ENCODE measurements at regions not wholly inside any gene's neighbourhood (a gene's known extent, or its start where the extent isn't known, plus 50 kb on each side); places are given as distances from the start of the nearest gene placed in this dataset.

DNA sequence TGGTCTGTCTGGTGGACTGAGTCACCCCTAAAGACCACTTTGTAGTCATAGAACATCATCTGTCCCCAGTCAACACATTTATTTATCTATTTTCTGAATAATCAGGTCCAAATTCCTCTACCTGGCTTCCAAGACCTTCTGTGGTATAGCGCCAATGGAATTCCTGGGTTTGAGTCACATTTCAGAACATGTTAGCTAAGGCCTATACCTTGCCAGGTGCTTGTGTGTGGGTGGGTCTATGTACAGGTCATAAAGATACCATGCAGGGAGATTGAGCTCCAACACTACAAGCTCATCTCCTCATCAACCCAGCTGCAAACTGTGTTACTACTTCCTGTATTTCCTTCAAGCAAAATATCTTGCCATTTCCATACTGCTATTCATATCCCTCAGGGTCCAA is 113.3 kb downstream of the TRAPPC11 start:
- H3K4me2 ChIP-seq (ENCODE audit: low read length): no peak overlapping the region
- H3K4me1 ChIP-seq (ENCODE audit: control insufficient read depth in 1 of 2, insufficient read depth in 2 of 2, low read length in 2 of 2): no peaks in the 10 kb centered on the region
- no peaks in the 10 kb centered on the region for H3K36me3 ChIP-seq (ENCODE audit: control insufficient read depth in 1 of 2, insufficient read depth in 2 of 2, low read length in 2 of 2)
- H3K14ac ChIP-seq (ENCODE audit: low read length): no peak overlapping the region
- no peak overlapping the region for H2BK5ac ChIP-seq (ENCODE audit: low read depth, low read length, poor library complexity)
- H3K9ac ChIP-seq (ENCODE audit: low read length): no peak overlapping the region
- no peak overlapping the region for H4K91ac ChIP-seq (ENCODE audit: low read depth, low read length)
- H2BK120ac ChIP-seq (ENCODE audit: insufficient read depth, low read length, poor library complexity): no peak overlapping the region
- no peaks in the 10 kb centered on the region for H3K27me3 ChIP-seq (ENCODE audit: insufficient read depth, low read length)
- no CpG with 5 or more reads among the region's 1 CpG for WGBS (ENCODE audit: extremely low coverage, insufficient coverage, insufficient read length)
- no peak overlapping the region for H3K27ac ChIP-seq (ENCODE audit: low read depth, low read length)
- H3K9me3 ChIP-seq (ENCODE audit: insufficient read depth, low read depth, low read length): no peaks in the 10 kb centered on the region
- H3K23ac ChIP-seq (ENCODE audit: low read length): no peak overlapping the region
- H3K4me3 ChIP-seq (ENCODE audit: low read depth, low read length): no peak overlapping the region
- H2AK5ac ChIP-seq (ENCODE audit: low read length): no peak overlapping the region
- no peak overlapping the region for H4K12ac ChIP-seq (ENCODE audit: low read depth, low read length)
- no peaks in the 10 kb centered on the region for H3K79me1 ChIP-seq (ENCODE audit: low read length)
- H4K8ac ChIP-seq (ENCODE audit: low read depth, low read length): no peak overlapping the region
- no peak overlapping the region for H3K18ac ChIP-seq (ENCODE audit: low read length)
- no peak overlapping the region for H2AFZ ChIP-seq (ENCODE audit: insufficient read depth, low read length, poor library complexity)
- no peak overlapping the region for H2BK12ac ChIP-seq (ENCODE audit: low read length)
- no peak overlapping the region for H3K4ac ChIP-seq (ENCODE audit: low read depth, low read length)
- no peak for DNase-seq
- H3K79me2 ChIP-seq (ENCODE audit: control insufficient read depth, insufficient read depth, low read length, poor library complexity): no peaks in the 10 kb centered on the region

- Histone ChIP-seq H2BK5ac (ENCODE audit: low read depth, low read length, poor library complexity) (no peak overlapping the region), H3K27me3 (ENCODE audit: insufficient read depth, low read length) (no peaks in the 10 kb centered on the region), H3K23ac (ENCODE audit: low read length) (no peak overlapping the region), H3K4me1 (ENCODE audit: control insufficient read depth in 1 of 2, insufficient read depth in 2 of 2, low read length in 2 of 2) (no peaks in the 10 kb centered on the region), H3K14ac (ENCODE audit: low read length) (no peak overlapping the region), H4K91ac (ENCODE audit: low read depth, low read length) (no peak overlapping the region), H2AK5ac (ENCODE audit: low read length) (no peak overlapping the region), H3K9me3 (ENCODE audit: insufficient read depth, low read depth, low read length) (no peaks in the 10 kb centered on the region), H3K18ac (ENCODE audit: low read length) (no peak overlapping the region), H3K4me3 (ENCODE audit: low read depth, low read length) (no peak overlapping the region), H3K4ac (ENCODE audit: low read depth, low read length) (no peak overlapping the region), H2AFZ (ENCODE audit: insufficient read depth, low read length, poor library complexity) (no peak overlapping the region), H4K12ac (ENCODE audit: low read depth, low read length) (no peak overlapping the region), H3K79me1 (ENCODE audit: low read length) (no peaks in the 10 kb centered on the region), H3K4me2 (ENCODE audit: low read length) (no peak overlapping the region), H4K8ac (ENCODE audit: low read depth, low read length) (no peak overlapping the region), H3K36me3 (ENCODE audit: control insufficient read depth in 1 of 2, insufficient read depth in 2 of 2, low read length in 2 of 2) (no peaks in the 10 kb centered on the region), H3K79me2 (ENCODE audit: control insufficient read depth, insufficient read depth, low read length, poor library complexity) (no peaks in the 10 kb centered on the region), H2BK120ac (ENCODE audit: insufficient read depth, low read length, poor library complexity) (no peak overlapping the region), H3K9ac (ENCODE audit: low read length) (no peak overlapping the region), H2BK12ac (ENCODE audit: low read length) (no peak overlapping the region), H3K27ac (ENCODE audit: low read depth, low read length) (no peak overlapping the region)
- WGBS (ENCODE audit: extremely low coverage, insufficient coverage, insufficient read length): no CpG with 5 or more reads among the region's 5 CpGs
- no peak for DNase-seq
These were observed 114.7 kb downstream of the TRAPPC11 start for GRCh38 chr4:183773790-183774189.

DNA sequence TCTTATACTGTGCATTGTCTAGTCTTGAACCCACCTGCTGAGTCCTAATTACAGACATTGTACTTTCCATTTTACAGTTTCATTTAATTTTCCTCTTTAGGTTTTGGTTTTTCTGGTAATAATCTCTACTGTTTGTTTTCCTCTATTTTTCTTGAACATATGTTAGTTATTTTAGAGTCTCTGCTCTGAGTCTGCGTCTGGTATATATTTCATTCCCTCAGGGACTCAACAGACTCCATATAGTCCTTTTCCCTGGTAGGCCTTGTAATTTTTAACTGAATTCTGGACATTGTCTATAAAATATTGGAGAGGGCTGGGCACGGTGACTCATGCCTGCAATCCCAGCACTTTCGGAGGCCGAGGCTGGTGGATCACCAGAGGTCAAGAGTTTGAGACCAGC is 121.8 kb upstream of the STOX2 start:
- no peak overlapping the region for H2BK120ac ChIP-seq (ENCODE audit: insufficient read depth, low read length, poor library complexity)
- H3K4ac ChIP-seq (ENCODE audit: low read depth, low read length): no peak overlapping the region
- H3K27me3 ChIP-seq (ENCODE audit: insufficient read depth, low read length): no peaks in the 10 kb centered on the region
- H3K9ac ChIP-seq (ENCODE audit: low read length): no peak overlapping the region
- no peak overlapping the region for H2BK5ac ChIP-seq (ENCODE audit: low read depth, low read length, poor library complexity)
- no peak overlapping the region for H2AFZ ChIP-seq (ENCODE audit: insufficient read depth, low read length, poor library complexity)
- no peak overlapping the region for H2BK12ac ChIP-seq (ENCODE audit: low read length)
- H3K4me3 ChIP-seq (ENCODE audit: low read depth, low read length): no peak overlapping the region
- H4K91ac ChIP-seq (ENCODE audit: low read depth, low read length): no peak overlapping the region
- no peak overlapping the region for H3K18ac ChIP-seq (ENCODE audit: low read length)
- H4K8ac ChIP-seq (ENCODE audit: low read depth, low read length): no peak overlapping the region
- H3K27ac ChIP-seq (ENCODE audit: low read depth, low read length): no peak overlapping the region
- no peaks in the 10 kb centered on the region for H3K4me1 ChIP-seq (ENCODE audit: control insufficient read depth in 1 of 2, insufficient read depth in 2 of 2, low read length in 2 of 2)
- H3K36me3 ChIP-seq (ENCODE audit: control insufficient read depth in 1 of 2, insufficient read depth in 2 of 2, low read length in 2 of 2): no peaks in the 10 kb centered on the region
- H3K79me2 ChIP-seq (ENCODE audit: control insufficient read depth, insufficient read depth, low read length, poor library complexity): no peaks in the 10 kb centered on the region
- no peak overlapping the region for H2AK5ac ChIP-seq (ENCODE audit: low read length)
- H3K79me1 ChIP-seq (ENCODE audit: low read length): no peaks in the 10 kb centered on the region
- no peak overlapping the region for H3K14ac ChIP-seq (ENCODE audit: low read length)
- H3K23ac ChIP-seq (ENCODE audit: low read length): no peak overlapping the region
- H3K9me3 ChIP-seq (ENCODE audit: insufficient read depth, low read depth, low read length): peaks cover 1% of the 10 kb centered on the region
- DNase-seq: no peak
- H4K12ac ChIP-seq (ENCODE audit: low read depth, low read length): no peak overlapping the region
- no peak overlapping the region for H3K4me2 ChIP-seq (ENCODE audit: low read length)
- WGBS (ENCODE audit: extremely low coverage, insufficient coverage, insufficient read length): no CpG with 5 or more reads among the region's 4 CpGs

GRCh38 chr4:183783991-183784553 is 121.0 kb upstream of the STOX2 start:
- H3K79me1 ChIP-seq (ENCODE audit: low read length): no peaks in the 10 kb centered on the region
- no peak overlapping the region for H2BK120ac ChIP-seq (ENCODE audit: insufficient read depth, low read length, poor library complexity)
- H4K91ac ChIP-seq (ENCODE audit: low read depth, low read length): no peak overlapping the region
- H3K4ac ChIP-seq (ENCODE audit: low read depth, low read length): no peak overlapping the region
- H3K23ac ChIP-seq (ENCODE audit: low read length): no peak overlapping the region
- no peak overlapping the region for H3K27ac ChIP-seq (ENCODE audit: low read depth, low read length)
- no peaks in the 10 kb centered on the region for H3K36me3 ChIP-seq (ENCODE audit: control insufficient read depth in 1 of 2, insufficient read depth in 2 of 2, low read length in 2 of 2)
- H4K12ac ChIP-seq (ENCODE audit: low read depth, low read length): no peak overlapping the region
- H3K9me3 ChIP-seq (ENCODE audit: insufficient read depth, low read depth, low read length): peaks cover 3% of the 10 kb centered on the region
- H2AK5ac ChIP-seq (ENCODE audit: low read length): no peak overlapping the region
- no peaks in the 10 kb centered on the region for H3K4me1 ChIP-seq (ENCODE audit: control insufficient read depth in 1 of 2, insufficient read depth in 2 of 2, low read length in 2 of 2)
- no peak overlapping the region for H3K18ac ChIP-seq (ENCODE audit: low read length)
- no peak overlapping the region for H2AFZ ChIP-seq (ENCODE audit: insufficient read depth, low read length, poor library complexity)
- DNase-seq: no peak
- no peak overlapping the region for H3K4me3 ChIP-seq (ENCODE audit: low read depth, low read length)
- H4K8ac ChIP-seq (ENCODE audit: low read depth, low read length): no peak overlapping the region
- no peak overlapping the region for H2BK5ac ChIP-seq (ENCODE audit: low read depth, low read length, poor library complexity)
- H3K9ac ChIP-seq (ENCODE audit: low read length): no peak overlapping the region
- H3K27me3 ChIP-seq (ENCODE audit: insufficient read depth, low read length): no peaks in the 10 kb centered on the region
- WGBS (ENCODE audit: extremely low coverage, insufficient coverage, insufficient read length): no CpG with 5 or more reads among the region's 6 CpGs
- H3K14ac ChIP-seq (ENCODE audit: low read length): no peak overlapping the region
- H2BK12ac ChIP-seq (ENCODE audit: low read length): no peak overlapping the region
- no peaks in the 10 kb centered on the region for H3K79me2 ChIP-seq (ENCODE audit: control insufficient read depth, insufficient read depth, low read length, poor library complexity)
- H3K4me2 ChIP-seq (ENCODE audit: low read length): no peak overlapping the region

All from trophoblast cell (in vitro differentiated cells and primary cell).